ENCODE measurements at regions not wholly inside any gene's neighbourhood (a gene's known extent, or its start where the extent isn't known, plus 50 kb on each side); places are given as distances from the start of the nearest gene placed in this dataset.

GRCh38 chr6:3608159-3608558 is 143.4 kb downstream of the PXDC1 start:
- H3K4me3 ChIP-seq (ENCODE audit: low read depth, low read length): no peak overlapping the region
- no peak for DNase-seq (ENCODE audit: low read depth)
- TF ChIP-seq, protein P1, sequence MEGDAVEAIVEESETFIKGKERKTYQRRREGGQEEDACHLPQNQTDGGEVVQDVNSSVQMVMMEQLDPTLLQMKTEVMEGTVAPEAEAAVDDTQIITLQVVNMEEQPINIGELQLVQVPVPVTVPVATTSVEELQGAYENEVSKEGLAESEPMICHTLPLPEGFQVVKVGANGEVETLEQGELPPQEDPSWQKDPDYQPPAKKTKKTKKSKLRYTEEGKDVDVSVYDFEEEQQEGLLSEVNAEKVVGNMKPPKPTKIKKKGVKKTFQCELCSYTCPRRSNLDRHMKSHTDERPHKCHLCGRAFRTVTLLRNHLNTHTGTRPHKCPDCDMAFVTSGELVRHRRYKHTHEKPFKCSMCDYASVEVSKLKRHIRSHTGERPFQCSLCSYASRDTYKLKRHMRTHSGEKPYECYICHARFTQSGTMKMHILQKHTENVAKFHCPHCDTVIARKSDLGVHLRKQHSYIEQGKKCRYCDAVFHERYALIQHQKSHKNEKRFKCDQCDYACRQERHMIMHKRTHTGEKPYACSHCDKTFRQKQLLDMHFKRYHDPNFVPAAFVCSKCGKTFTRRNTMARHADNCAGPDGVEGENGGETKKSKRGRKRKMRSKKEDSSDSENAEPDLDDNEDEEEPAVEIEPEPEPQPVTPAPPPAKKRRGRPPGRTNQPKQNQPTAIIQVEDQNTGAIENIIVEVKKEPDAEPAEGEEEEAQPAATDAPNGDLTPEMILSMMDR (IDR thresholded peaks at IDR 0.05; ENCODE audit: control insufficient read depth, extremely low read depth, insufficient read depth): no peak

- TF ChIP-seq, protein P1 (IDR thresholded peaks at IDR 0.05; ENCODE audit: control insufficient read depth, extremely low read depth, insufficient read depth): no peak
- H3K4me3 ChIP-seq (ENCODE audit: low read depth, low read length): no peak overlapping the region
- DNase-seq (ENCODE audit: low read depth): no peak
Measured at GRCh38 chr6:3607599-3607998, 143.9 kb downstream of the PXDC1 start.

DNA sequence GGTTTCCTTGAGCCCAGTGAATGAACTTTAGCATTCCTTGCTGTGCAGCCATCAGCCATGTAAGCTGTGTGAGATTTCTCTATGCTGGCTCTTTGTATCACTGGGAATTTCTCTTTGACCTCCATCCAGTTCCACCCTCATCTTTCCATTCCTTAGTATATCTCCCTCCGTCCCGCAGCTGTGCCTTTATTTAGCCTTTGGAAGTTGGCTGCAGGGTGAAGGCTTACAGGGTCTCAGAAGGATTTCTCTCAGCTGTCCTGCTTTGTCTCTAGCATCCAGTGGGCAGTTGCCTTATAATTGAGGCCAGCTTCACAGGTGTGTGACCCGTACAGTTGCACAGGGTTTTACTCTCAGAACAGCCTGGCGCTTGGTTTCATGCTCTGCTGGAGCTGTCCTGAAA is 144.3 kb downstream of the PXDC1 start:
- no peak overlapping the region for H3K4me3 ChIP-seq (ENCODE audit: low read depth, low read length)
- TF ChIP-seq, protein P1 (IDR thresholded peaks at IDR 0.05; ENCODE audit: control insufficient read depth, extremely low read depth, insufficient read depth): no peak
- no peak for DNase-seq (ENCODE audit: low read depth)

- no peak overlapping the region for H3K4me3 ChIP-seq (ENCODE audit: low read depth, low read length)
- TF ChIP-seq, protein P1 (IDR thresholded peaks at IDR 0.05; ENCODE audit: control insufficient read depth, extremely low read depth, insufficient read depth): no peak
- no peak for DNase-seq (ENCODE audit: low read depth)
Measured at GRCh38 chr6:3603340-3604130, 146.7 kb upstream of the SLC22A23 start.

DNA sequence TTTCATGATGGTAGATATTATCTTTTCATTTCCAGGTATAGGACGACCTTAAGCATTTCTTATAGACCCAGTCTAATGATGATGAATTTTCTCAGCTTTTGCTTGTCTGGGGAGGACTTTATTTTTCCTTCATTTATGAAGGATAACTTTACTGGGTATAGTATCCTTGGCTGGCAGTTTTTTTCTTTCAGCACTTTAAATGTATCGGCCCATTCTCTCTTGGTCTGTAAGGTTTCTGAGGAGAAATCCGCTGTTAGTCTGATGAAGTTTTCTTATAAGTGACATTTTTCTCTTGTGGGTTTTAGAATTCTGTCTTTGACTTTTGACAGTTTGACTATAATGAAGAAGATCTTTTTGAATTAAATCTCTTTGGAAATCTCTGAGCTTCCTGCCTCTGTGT is 144.7 kb upstream of the SLC22A23 start:
- TF ChIP-seq, protein P1 (IDR thresholded peaks at IDR 0.05; ENCODE audit: control insufficient read depth, extremely low read depth, insufficient read depth): no peak

GRCh38 chr6:3597500-3598064 is 140.7 kb upstream of the SLC22A23 start:
- TF ChIP-seq, protein P1 (IDR thresholded peaks at IDR 0.05; ENCODE audit: control insufficient read depth, extremely low read depth, insufficient read depth): no peak
- no peak overlapping the region for H3K4me3 ChIP-seq (ENCODE audit: low read depth, low read length)

More for the DNA sequence above, 144.7 kb upstream of the SLC22A23 start:
- H3K4me3 ChIP-seq (ENCODE audit: low read depth, low read length): no peak overlapping the region
- no peak for DNase-seq (ENCODE audit: low read depth)

More at GRCh38 chr6:3597500-3598064, 140.7 kb upstream of the SLC22A23 start:
- DNase-seq (ENCODE audit: low read depth): no peak
